H1 (cell line): ENCODE measurements at regions not wholly inside any gene's neighbourhood (a gene's known extent, or its start where the extent isn't known, plus 50 kb on each side); places are given as distances from the start of the nearest gene placed in this dataset.

Experiments
- CTCF ChIA-PET: fragments of 300-600 bp; sonication (Branson Sonifier 250); formaldehyde crosslinking; loops from one replicate; lab custom pipeline; 2021; ENCODE audit not compliant: partially characterized antibody; lab: Charles Lee
- POLR2A ChIA-PET: fragments of 300-600 bp; sonication (Branson Sonifier 250); formaldehyde crosslinking; loops from one replicate; lab custom pipeline; 2021; ENCODE audit warnings: inconsistent platforms; ENCODE audit not compliant: partially characterized antibody; lab: Charles Lee
- DNase-seq, 2 experiments: peaks; one replicate each; pipeline versions ENCODE4 v3.0.0 to v3.0.0-alpha.2; 2010 to 2022; ENCODE audit warnings: low spot score in 2 of 2, low read depth in 1 of 2, mixed read lengths in 1 of 2
- FAIRE-seq: peaks from 2 replicates; lab custom pipeline; 2011; peaks lifted over from hg19 to GRCh38; lab: Jason Lieb, UNC
- H2AFZ ChIP-seq: 2 replicates; pipeline ENCODE4 v1.8.1; 2012; ENCODE audit warnings: low read length, inconsistent platforms
- H2AK5ac ChIP-seq: 2 replicates; pipeline ENCODE4 v1.6.1; 2013; ENCODE audit warnings: low read depth, low read length
- H2BK120ac ChIP-seq: replicated peaks from 2 replicates; pipeline ENCODE3; 2013; ENCODE audit warnings: low read depth, low read length, inconsistent platforms
- H2BK12ac ChIP-seq: 2 replicates; pipeline ENCODE4 v1.6.1; 2013; ENCODE audit warnings: low read depth, low read length
- H2BK15ac ChIP-seq: 2 replicates; pipeline ENCODE4 v1.6.1; 2013; ENCODE audit warnings: low read length
- H2BK20ac ChIP-seq: 2 replicates; pipeline ENCODE4 v1.6.1; 2013; ENCODE audit warnings: low read length
- H2BK5ac ChIP-seq: 2 replicates; pipeline ENCODE4 v1.6.1; 2013; ENCODE audit warnings: low read depth, low read length
- H3K14ac ChIP-seq: 2 replicates; pipeline ENCODE4 v1.6.1; 2013; ENCODE audit warnings: inconsistent platforms; ENCODE audit not compliant: insufficient read length
- H3K18ac ChIP-seq: 2 replicates; pipeline ENCODE4 v1.6.1; 2013; ENCODE audit warnings: low read length; ENCODE audit errors: extremely low read depth
- H3K23ac ChIP-seq: 2 replicates; pipeline ENCODE4 v1.6.1; 2013; ENCODE audit warnings: inconsistent platforms; ENCODE audit not compliant: insufficient read length
- H3K23me2 ChIP-seq: 2 replicates; pipeline ENCODE4 v1.6.1; 2013; ENCODE audit warnings: low read depth, low read length
- H3K27ac ChIP-seq: 2 replicates; pipeline ENCODE4 v1.6.1; 2011; ENCODE audit warnings: low read depth, low read length, inconsistent platforms
- H3K27me3 ChIP-seq, 4 experiments: replicated peaks in 1 of 4; 1 replicate in 1 of 4; 2 replicates in 3 of 4; pipeline versions ENCODE4 v1.6.1 to v1.8.1; 2011 to 2013; ENCODE audit warnings: low read length in 3 of 4, mild to moderate bottlenecking in 3 of 4, inconsistent platforms in 2 of 4, mixed read lengths in 2 of 4, moderate library complexity in 1 of 4; ENCODE audit not compliant: control insufficient read depth in 3 of 4, insufficient read depth in 3 of 4; ENCODE audit errors: extremely low read depth in 1 of 4
- H3K36me3 ChIP-seq, 4 experiments: 2 replicates each; pipeline versions ENCODE4 v1.6.1 to v1.8.1; 2011 to 2013; ENCODE audit warnings: mild to moderate bottlenecking in 4 of 4, low read length in 3 of 4, moderate library complexity in 2 of 4, control low read depth in 1 of 4, inconsistent platforms in 1 of 4; ENCODE audit not compliant: insufficient read depth in 4 of 4, control insufficient read depth in 2 of 4
- H3K4ac ChIP-seq: replicated peaks from 2 replicates; pipeline ENCODE3; 2013; ENCODE audit warnings: low read length, low read depth, mixed read lengths, inconsistent platforms; ENCODE audit not compliant: insufficient read length
- H3K4me1 ChIP-seq, 4 experiments: replicated peaks in 1 of 4; 1 replicate in 1 of 4; 2 replicates in 3 of 4; pipeline versions ENCODE4 v1.6.1 to v1.8.1; 2011 to 2013; ENCODE audit warnings: low read length in 3 of 4, inconsistent platforms in 2 of 4, mixed read lengths in 1 of 4; ENCODE audit not compliant: insufficient read depth in 4 of 4, control insufficient read depth in 3 of 4
- H3K4me2 ChIP-seq, 2 experiments: 2 replicates each; pipeline versions ENCODE4 v1.6.1 to v1.8.1; 2011 to 2013; ENCODE audit warnings: low read depth in 2 of 2, low read length in 2 of 2, control low read depth in 1 of 2, inconsistent platforms in 1 of 2, mild to moderate bottlenecking in 1 of 2; ENCODE audit not compliant: insufficient read depth in 1 of 2
- H3K4me3 ChIP-seq, 4 experiments: fragments of 200-600, 300-600 bp in 1 of 4; sonication (generic), shearing (Covaris generic), sonication (Bioruptor Twin) in 1 of 4; 2 replicates each; pipeline versions ENCODE4 v1.5.1 to v1.8.1; 2011 to 2016; ENCODE audit warnings: low read length in 4 of 4, low read depth in 3 of 4, control low read depth in 2 of 4, inconsistent platforms in 2 of 4, mild to moderate bottlenecking in 2 of 4, mixed read lengths in 1 of 4, moderate library complexity in 1 of 4; ENCODE audit not compliant: insufficient read depth in 2 of 4; ENCODE audit errors: extremely low read depth in 1 of 4
- H3K56ac ChIP-seq: replicated peaks from 2 replicates; pipeline ENCODE3; 2013; ENCODE audit warnings: low read depth, mild to moderate bottlenecking, mixed read lengths, low read length, inconsistent platforms; ENCODE audit not compliant: insufficient read length
- H3K79me1 ChIP-seq: 2 replicates; pipeline ENCODE4 v1.6.1; 2013; ENCODE audit warnings: low read depth, low read length, control low read depth
- H3K79me2 ChIP-seq, 2 experiments: 2 replicates each; pipeline versions ENCODE4 v1.6.1 to v1.8.1; 2012 to 2013; ENCODE audit warnings: low read length in 2 of 2, mild to moderate bottlenecking in 2 of 2, inconsistent platforms in 1 of 2; ENCODE audit not compliant: insufficient read depth in 2 of 2, control insufficient read depth in 1 of 2
- H3K9ac ChIP-seq, 4 experiments: replicated peaks in 1 of 4; 1 replicate in 1 of 4; 2 replicates in 3 of 4; pipeline versions ENCODE4 v1.6.1 to v1.8.1; 2011 to 2013; ENCODE audit warnings: low read depth in 3 of 4, low read length in 3 of 4, control low read depth in 2 of 4, mild to moderate bottlenecking in 2 of 4, moderate library complexity in 2 of 4, inconsistent platforms in 1 of 4; ENCODE audit errors: extremely low read depth in 1 of 4
- H3K9me3 ChIP-seq, 2 experiments: 2 replicates each; pipeline versions ENCODE4 v1.6.1 to v1.8.1; 2012 to 2013; ENCODE audit warnings: mild to moderate bottlenecking in 2 of 2, moderate library complexity in 2 of 2, control low read depth in 1 of 2, inconsistent platforms in 1 of 2, low read depth in 1 of 2, low read length in 1 of 2, mixed read lengths in 1 of 2; ENCODE audit not compliant: insufficient read depth in 2 of 2
- H4K20me1 ChIP-seq, 2 experiments: replicated peaks in 1 of 2; 2 replicates each; pipeline versions ENCODE3 to v1.8.1; 2011 to 2013; ENCODE audit warnings: inconsistent platforms in 2 of 2, low read length in 2 of 2, mild to moderate bottlenecking in 1 of 2; ENCODE audit not compliant: insufficient read depth in 2 of 2, control insufficient read depth in 1 of 2
- H4K5ac ChIP-seq: 2 replicates; pipeline ENCODE4 v1.6.1; 2013; ENCODE audit warnings: low read length, low read depth, mixed read lengths, inconsistent platforms; ENCODE audit not compliant: insufficient read length
- H4K8ac ChIP-seq: 2 replicates; pipeline ENCODE4 v1.8.0; 2013; ENCODE audit warnings: mild to moderate bottlenecking, moderate library complexity, low read length, inconsistent platforms; ENCODE audit not compliant: insufficient read depth; ENCODE audit errors: extremely low read depth
- H4K91ac ChIP-seq: replicated peaks from 2 replicates; pipeline ENCODE3; 2013; ENCODE audit warnings: low read length, mixed read lengths, inconsistent platforms; ENCODE audit not compliant: insufficient read length
- CTCF ChIP-seq, 3 experiments: IDR thresholded peaks; 1 replicate in 2 of 3; 2 replicates in 1 of 3; pipeline versions ENCODE4 v1.5.1 to v1.6.1; 2011; ENCODE audit warnings: low read length in 3 of 3, mild to moderate bottlenecking in 3 of 3, inconsistent platforms in 2 of 3, low read depth in 1 of 3, moderate library complexity in 1 of 3; ENCODE audit not compliant: insufficient read depth in 1 of 3; ENCODE audit errors: control extremely low read depth in 1 of 3
- E2F6 ChIP-seq: IDR thresholded peaks from 2 replicates; pipeline ENCODE4 v1.6.1; 2012; ENCODE audit warnings: inconsistent platforms
- RAD21 ChIP-seq, 2 experiments: IDR thresholded peaks in 1 of 2; conservative IDR thresholded peaks in 1 of 2; 2 replicates each; pipeline ENCODE4 v1.6.1; 2011; ENCODE audit warnings: low read depth in 2 of 2, low read length in 2 of 2, improper control_type of control experiment in 1 of 2, inconsistent platforms in 1 of 2, mild to moderate bottlenecking in 1 of 2, moderate library complexity in 1 of 2
- TCF12 ChIP-seq: IDR thresholded peaks from 2 replicates; pipeline ENCODE4 v1.6.1; 2011; ENCODE audit warnings: low read depth, mild to moderate bottlenecking, low read length
- WGBS, 2 experiments: shearing (Covaris generic) in 1 of 2; methylation state at CpG; one replicate each; pipeline versions ENCODE4 v1.1.6 to v1.1.7; 2013 to 2015; ENCODE audit warnings: low lambda C conversion rate in 2 of 2, mixed read lengths in 2 of 2, inconsistent platforms in 1 of 2, low coverage in 1 of 2, missing lambda C conversion rate in 1 of 2; ENCODE audit not compliant: insufficient replicate concordance in 2 of 2, insufficient coverage in 1 of 2, insufficient read length in 1 of 2; ENCODE audit errors: extremely low coverage in 1 of 2, missing lambda C conversion rate in 1 of 2; 5-methylcytosine and 5-hydroxymethylcytosine counted together

DNA sequence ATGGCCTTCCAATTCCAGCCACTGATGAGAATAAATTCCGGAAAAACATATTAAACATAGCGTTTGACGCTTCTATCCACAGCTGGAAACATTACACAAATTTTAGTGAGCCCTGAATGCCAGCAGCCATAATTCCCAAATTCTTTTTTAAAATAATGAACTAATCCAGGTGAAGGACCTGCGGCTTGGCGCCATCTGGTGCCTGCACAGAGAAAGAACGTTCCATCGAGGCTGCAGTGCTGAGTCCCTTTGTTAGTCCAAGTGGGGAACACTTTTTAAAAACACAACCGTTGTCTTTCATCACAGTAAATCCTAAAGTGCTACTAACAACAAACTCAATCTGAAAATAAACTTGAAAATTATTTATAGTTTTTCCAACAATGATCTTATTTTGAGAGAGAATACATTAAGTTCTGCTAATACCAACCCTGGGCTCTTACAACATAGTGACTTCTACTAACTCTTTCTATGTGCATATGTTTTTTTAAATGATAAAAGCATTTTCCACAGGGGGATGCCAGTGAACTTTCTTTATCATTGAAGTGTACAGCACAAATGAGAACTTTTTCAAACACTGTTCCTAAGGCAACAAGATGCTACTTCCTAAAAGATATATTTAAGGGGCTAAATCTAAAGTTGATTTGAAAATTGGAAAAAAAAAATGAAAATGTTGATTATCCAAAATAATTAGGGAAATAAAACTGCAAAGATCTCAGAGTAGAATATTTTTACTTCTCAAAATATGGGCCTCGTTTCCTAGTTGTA, 166.9 kb upstream of the RNF32 start:
- Histone ChIP-seq H2BK20ac (no peak overlapping the region), H3K23ac (no peak overlapping the region), H3K36me3 (no peaks in the 10 kb centered on the region), H3K23me2 (no peaks in the 10 kb centered on the region), H3K79me2 (no peaks in the 10 kb centered on the region), H3K27me3 (no peaks in the 10 kb centered on the region), H2BK5ac (no peak overlapping the region), H3K56ac (no peak overlapping the region), H3K4me1 (peaks cover 0 to 3% (median under 1%) of the 10 kb centered on the region in 4 experiments; a peak in 2 of 7 replicates), H4K20me1 (no peaks in the 10 kb centered on the region), H3K4me3 (no peak overlapping the region), H2BK120ac (no peak overlapping the region), H2BK15ac (no peak overlapping the region), H4K91ac (no peak overlapping the region), H3K9ac (no peak overlapping the region), H2BK12ac (no peak overlapping the region), H3K9me3 (no peaks in the 10 kb centered on the region), H4K8ac (no peak overlapping the region), H3K4me2 (no peak overlapping the region), H2AFZ (no peak overlapping the region), H3K18ac (no peak overlapping the region), H4K5ac (no peak overlapping the region), H3K14ac (no peak overlapping the region), H2AK5ac (no peak overlapping the region), H3K79me1 (no peaks in the 10 kb centered on the region), H3K27ac (no peak overlapping the region), H3K4ac (no peak overlapping the region)
- peak in 1 of 2 experiments; percentile 57 for DNase-seq
- POLR2A ChIA-PET: no interaction called here
- TF ChIP-seq CTCF (IDR thresholded peaks at IDR 0.05; ENCODE audit: control extremely low read depth in 1 of 3, insufficient read depth in 1 of 3, low read depth in 1 of 3, low read length in 3 of 3): peak; percentile 65 to 73 (median 70)
- TF ChIP-seq RAD21 (IDR thresholded peaks at IDR 0.05 in 1 of 2, conservative IDR thresholded peaks at IDR 0.05 in 1 of 2; ENCODE audit: low read depth in 2 of 2, low read length in 2 of 2): peak; percentile 81 to 87
- no peak for TF ChIP-seq TCF12
- no peak for TF ChIP-seq E2F6
- CTCF ChIA-PET: interaction anchor here (0.6 to 2.0 kb wide), 18 partner anchors 9 to 926 kb away, joined by 3 to 9 read pairs (median 4); partner anchors contain the start of gene SHH
- WGBS, 2 experiments: 29% methylated on average over 9 of the region's 9 CpGs; no CpG with 5 or more reads in 1 of the 2 experiments
- FAIRE-seq: peak; percentile 81
